IMR-90 (cell line): ENCODE measurements at regions not wholly inside any gene's neighbourhood (a gene's known extent, or its start where the extent isn't known, plus 50 kb on each side); places are given as distances from the start of the nearest gene placed in this dataset.

Experiments
- ATAC-seq: fragments of 200-7000 bp; cut with Tn5 transposase; 2 replicates; pipeline ENCODE4 v1.9.1; 2020; ENCODE audit warnings: low read depth, mild to moderate bottlenecking, moderate library complexity
- BruUV-seq: library from RNA; stranded (reverse); fragments of 400-500 nt; replicated peaks from 2 replicates; lab custom pipeline; 2021; lab: Mats Ljungman, UMichigan
- CTCF ChIA-PET: fragments of 300-600 bp; formaldehyde crosslinking; extraction: SDS; loops from one replicate; lab custom pipeline; 2021; ENCODE audit warnings: antibody characterized with exemption; lab: Yijun Ruan, JAX
- POLR2A ChIA-PET: fragments of 300-600 bp; sonication (Branson Sonifier 250); formaldehyde crosslinking; loops from one replicate; lab custom pipeline; 2022; ENCODE audit warnings: antibody characterized with exemption; ENCODE audit not compliant: unreplicated experiment; lab: Charles Lee
- DNase-seq: peaks from one replicate; pipeline ENCODE4 v3.0.0; 2013
- H2AFZ ChIP-seq: replicated peaks from 2 replicates; pipeline ENCODE3; 2013; ENCODE audit warnings: low read length, mild to moderate bottlenecking; ENCODE audit not compliant: poor library complexity
- H2AK5ac ChIP-seq: 2 replicates; pipeline ENCODE4 v1.6.1; 2013; ENCODE audit warnings: low read depth, low read length, inconsistent platforms
- H2AK9ac ChIP-seq: replicated peaks from 2 replicates; pipeline ENCODE3; 2013; ENCODE audit warnings: mild to moderate bottlenecking, low read depth, low read length, moderate library complexity; ENCODE audit not compliant: poor library complexity
- H2BK120ac ChIP-seq: 2 replicates; pipeline ENCODE4 v1.6.1; 2013; ENCODE audit warnings: low read depth, low read length, inconsistent platforms
- H2BK15ac ChIP-seq: 3 replicates; pipeline ENCODE4 v1.6.1; 2013; ENCODE audit warnings: low read depth, low read length, inconsistent platforms
- H2BK20ac ChIP-seq: 2 replicates; pipeline ENCODE4 v1.6.1; 2013; ENCODE audit warnings: low read depth, mild to moderate bottlenecking, inconsistent platforms, low read length, moderate library complexity
- H2BK5ac ChIP-seq: 2 replicates; pipeline ENCODE4 v1.6.1; 2013; ENCODE audit warnings: mild to moderate bottlenecking, low read depth, low read length, inconsistent platforms; ENCODE audit not compliant: poor library complexity, severe bottlenecking
- H3K14ac ChIP-seq: replicated peaks from 2 replicates; pipeline ENCODE4 v1.6.1; 2013; ENCODE audit warnings: low read depth, low read length, inconsistent platforms
- H3K18ac ChIP-seq: 2 replicates; pipeline ENCODE4 v1.6.1; 2013; ENCODE audit warnings: low read depth, low read length, control low read depth
- H3K23ac ChIP-seq: 2 replicates; pipeline ENCODE4 v1.6.1; 2013; ENCODE audit warnings: low read depth, low read length, inconsistent platforms
- H3K27ac ChIP-seq: 2 replicates; pipeline ENCODE4 v1.5.1; 2013; ENCODE audit warnings: mild to moderate bottlenecking, control low read depth, low read length; ENCODE audit not compliant: insufficient read depth
- H3K27me3 ChIP-seq: 2 replicates; pipeline ENCODE4 v1.6.1; 2013; ENCODE audit warnings: low read length; ENCODE audit not compliant: control insufficient read depth, insufficient read depth
- H3K36me3 ChIP-seq: 2 replicates; pipeline ENCODE4 v1.6.1; 2013; ENCODE audit warnings: low read length, mixed read lengths; ENCODE audit not compliant: control insufficient read depth, insufficient read depth
- H3K4ac ChIP-seq: 2 replicates; pipeline ENCODE4 v1.6.1; 2013; ENCODE audit warnings: low read depth, low read length, inconsistent platforms
- H3K4me1 ChIP-seq: 2 replicates; pipeline ENCODE4 v1.6.1; 2013; ENCODE audit warnings: low read length, mixed read lengths; ENCODE audit not compliant: control insufficient read depth, insufficient read depth
- H3K4me2 ChIP-seq: 2 replicates; pipeline ENCODE4 v1.6.1; 2013; ENCODE audit warnings: low read depth, mild to moderate bottlenecking, control low read depth, low read length, moderate library complexity
- H3K4me3 ChIP-seq: 2 replicates; pipeline ENCODE4 v1.5.1; 2013; ENCODE audit warnings: low read depth, mild to moderate bottlenecking, control low read depth, low read length, moderate library complexity; ENCODE audit not compliant: insufficient read depth
- H3K56ac ChIP-seq: 2 replicates; pipeline ENCODE4 v1.6.1; 2013; ENCODE audit warnings: low read length, inconsistent platforms; ENCODE audit not compliant: insufficient read depth; ENCODE audit errors: extremely low read depth
- H3K79me1 ChIP-seq, 2 experiments: 2 replicates each; pipeline ENCODE4 v1.6.1; 2013; ENCODE audit warnings: low read length in 2 of 2, inconsistent platforms in 1 of 2, low read depth in 1 of 2
- H3K9ac ChIP-seq: 2 replicates; pipeline ENCODE4 v1.6.1; 2013; ENCODE audit warnings: low read depth, low read length, control low read depth
- H3K9me1 ChIP-seq: 2 replicates; pipeline ENCODE4 v1.6.1; 2013; ENCODE audit warnings: low read length, inconsistent platforms; ENCODE audit not compliant: insufficient read depth
- H3K9me3 ChIP-seq: 2 replicates; pipeline ENCODE4 v1.6.1; 2013; ENCODE audit warnings: low read length; ENCODE audit not compliant: control insufficient read depth, insufficient read depth
- H4K20me1 ChIP-seq: 2 replicates; pipeline ENCODE4 v1.6.1; 2013; ENCODE audit warnings: low read length, inconsistent platforms; ENCODE audit not compliant: insufficient read depth
- H4K5ac ChIP-seq: 2 replicates; pipeline ENCODE4 v1.6.1; 2013; ENCODE audit warnings: mild to moderate bottlenecking, low read depth, low read length, control low read depth
- H4K8ac ChIP-seq, 2 experiments: 2 replicates each; pipeline ENCODE4 v1.6.1; 2013; ENCODE audit warnings: low read depth in 2 of 2, low read length in 2 of 2, control low read depth in 1 of 2, inconsistent platforms in 1 of 2
- H4K91ac ChIP-seq: 2 replicates; pipeline ENCODE4 v1.6.1; 2013; ENCODE audit warnings: low read depth, low read length, inconsistent platforms; ENCODE audit not compliant: insufficient read depth
- BHLHE40 ChIP-seq: fragments of 150-350 bp; IDR thresholded peaks from 2 replicates; pipeline ENCODE4 v1.6.1; 2016; ENCODE audit warnings: mild to moderate bottlenecking, low read depth, low read length
- CEBPB ChIP-seq: IDR thresholded peaks from 2 replicates; pipeline ENCODE4 v1.6.1; 2012; ENCODE audit warnings: low read depth, low read length, improper control_type of control experiment
- MAFK ChIP-seq: IDR thresholded peaks from 2 replicates; pipeline ENCODE4 v1.6.1; 2012; ENCODE audit warnings: low read depth, low read length, improper control_type of control experiment
- USF2 ChIP-seq: fragments of 150-350 bp; IDR thresholded peaks from 2 replicates; pipeline ENCODE4 v1.6.1; 2017; ENCODE audit warnings: mild to moderate bottlenecking, antibody characterized with exemption, low read length, low read depth
- WGBS, 2 experiments: methylation state at CpG; one replicate each; pipeline versions ENCODE4 v1.1.5 to v1.1.7; 2013; ENCODE audit warnings: missing lambda C conversion rate in 2 of 2; ENCODE audit not compliant: insufficient read length in 1 of 2; ENCODE audit errors: extremely low coverage in 2 of 2; 5-methylcytosine and 5-hydroxymethylcytosine counted together
- dilution Hi-C: fragments of 300-500 bp; cut with HindIII; formaldehyde crosslinking; loops from one replicate; pipeline ENCODE4 v1.14.3; 2018; ENCODE audit warnings: low sequenced_read_pairs; ENCODE audit not compliant: unreplicated experiment
- in situ Hi-C: fragments of 300-500 bp; cut with MboI; formaldehyde crosslinking; loops from 3 replicates; pipeline ENCODE4 v1.14.3; 2019; ENCODE audit warnings: low sequenced_read_pairs, inconsistent platforms, mixed read lengths
- intact Hi-C: fragments of 100-400 bp; cut with micrococcal nuclease; formaldehyde crosslinking; loops from 2 replicates; pipeline ENCODE4 v1.10.0; 2022

- ChIA-PET CTCF (interaction anchor here (0.6 kb wide), 1 partner anchor 11 kb away, joined by 3 read pairs; no protein-coding TSS in a partner anchor), POLR2A (no interaction called here)
- DNase-seq (peak; percentile 88), ATAC-seq (peak; percentile 63)
- peak overlapping the region; percentile 2 for H2AFZ ChIP-seq
- no peaks in the 10 kb centered on the region; the same call in 1 of the 2 replicates for H3K27me3 ChIP-seq
- no peak overlapping the region for H3K4me3 ChIP-seq
- no peak overlapping the region for H2AK9ac ChIP-seq
- H3K56ac ChIP-seq: no peak overlapping the region
- no peaks in the 10 kb centered on the region for H3K79me1 ChIP-seq
- H2BK15ac ChIP-seq: 0 out of 3 replicates have a peak overlapping the region, but pooled peaks have one; percentile 24
- no peak overlapping the region for H4K91ac ChIP-seq
- in situ Hi-C loops: no loop called here
- no peak overlapping the region for H3K23ac ChIP-seq
- no peak overlapping the region for H3K27ac ChIP-seq
- WGBS, 2 experiments: no CpG with 5 or more reads among the region's 1 CpG
- dilution Hi-C loops: no loop called here
- TF ChIP-seq MAFK (peak; percentile 61), BHLHE40 (no peak), USF2 (no peak), CEBPB (peak; percentile 80)
- H4K8ac ChIP-seq: no peak overlapping the region
- H2BK20ac ChIP-seq: no peak overlapping the region; the same call in 1 of the 2 replicates
- no TSS peak for BruUV-seq
- H2AK5ac ChIP-seq: no peak overlapping the region
- no peak overlapping the region for H3K14ac ChIP-seq
- H4K5ac ChIP-seq: no peak overlapping the region
- H2BK120ac ChIP-seq: no peak overlapping the region
- no peaks in the 10 kb centered on the region for H3K9me1 ChIP-seq
- H3K4me1 ChIP-seq: peaks cover 4% of the 10 kb centered on the region; the same call in 1 of the 2 replicates
- no peak overlapping the region for H3K4ac ChIP-seq
- H3K9ac ChIP-seq: no peak overlapping the region
- H3K18ac ChIP-seq: no peak overlapping the region; the same call in 1 of the 2 replicates
- H2BK5ac ChIP-seq: no peak overlapping the region
- H3K4me2 ChIP-seq: peak overlapping the region; percentile 48; the same call in 1 of the 2 replicates
- H4K20me1 ChIP-seq: no peaks in the 10 kb centered on the region
- H3K9me3 ChIP-seq: no peaks in the 10 kb centered on the region
- intact Hi-C loops: loop anchor here (10.0 kb wide), 1 partner anchor 376 kb away; the partner anchor contains the start of gene NFIB
- H3K36me3 ChIP-seq: no peaks in the 10 kb centered on the region
Observed at GRCh38 chr9:13939134-13939533, 374.8 kb downstream of the NFIB start.
